T-cell (primary cell): ENCODE measurements at regions not wholly inside any gene's neighbourhood (a gene's known extent, or its start where the extent isn't known, plus 50 kb on each side); places are given as distances from the start of the nearest gene placed in this dataset.

Source experiments
- ATAC-seq, 4 experiments: fragments of 200-7000 bp in 3 of 4; fragments of 150-1000 bp in 1 of 4; cut with Tn5 transposase; replicated peaks in 1 of 4; 1 replicate in 3 of 4; 2 replicates in 1 of 4; pipeline ENCODE4 v1.10.0; 2021; ENCODE audit warnings: moderate library complexity in 3 of 4, mild to moderate bottlenecking in 2 of 4, moderate number of reproducible peaks in 1 of 4
- CTCF ChIA-PET, 2 donors: fragments of 300-600 bp; sonication (Branson Sonifier 250); formaldehyde crosslinking; loops; one replicate each; lab custom pipeline; 2022; ENCODE audit warnings: antibody characterized with exemption in 2 of 2; lab: Charles Lee
- POLR2A ChIA-PET, 2 donors: fragments of 300-600 bp; sonication (Branson Sonifier 250); formaldehyde crosslinking; loops; one replicate each; lab custom pipeline; 2022; ENCODE audit warnings: antibody characterized with exemption in 2 of 2; lab: Charles Lee
- DNase-seq, 35 experiments: peaks; one replicate each; pipeline versions ENCODE4 v3.0.0 to v3.0.0-alpha.2; 2013 to 2023
- H3K27ac ChIP-seq: one replicate; pipeline ENCODE4 v1.5.1; 2013; ENCODE audit warnings: low read length
- H3K27me3 ChIP-seq, 2 experiments: replicated peaks in 1 of 2; 1 replicate in 1 of 2; 2 replicates in 1 of 2; pipeline versions ENCODE4 v1.6.1 to v1.7.0; 2013; ENCODE audit warnings: low read length in 1 of 2, mixed read lengths in 1 of 2; ENCODE audit not compliant: control insufficient read depth in 2 of 2, insufficient read depth in 2 of 2; ENCODE audit errors: extremely low read depth in 1 of 2
- H3K36me3 ChIP-seq, 2 donors: 1 replicate in 1 of 2; 2 replicates in 1 of 2; pipeline versions ENCODE4 v1.6.1 to v1.7.0; 2013; ENCODE audit warnings: low read length in 1 of 2; ENCODE audit not compliant: control insufficient read depth in 2 of 2, insufficient read depth in 1 of 2; ENCODE audit errors: extremely low read depth in 1 of 2
- H3K4me1 ChIP-seq, 2 experiments: 1 replicate in 1 of 2; 2 replicates in 1 of 2; pipeline versions ENCODE4 v1.6.1 to v1.7.0; 2013; ENCODE audit warnings: low read length in 2 of 2, mixed read lengths in 1 of 2; ENCODE audit not compliant: insufficient read depth in 2 of 2, control insufficient read depth in 1 of 2; ENCODE audit errors: extremely low read depth in 1 of 2
- H3K4me3 ChIP-seq, 2 donors: 1 replicate in 1 of 2; 2 replicates in 1 of 2; pipeline versions ENCODE4 v1.5.1 to v1.7.0; 2013; ENCODE audit warnings: mild to moderate bottlenecking in 2 of 2, low read length in 1 of 2, moderate library complexity in 1 of 2; ENCODE audit not compliant: control insufficient read depth in 1 of 2; ENCODE audit errors: extremely low read depth in 1 of 2
- H3K9me3 ChIP-seq: 2 replicates; pipeline ENCODE4 v1.7.0; 2013
- H3K27ac Mint-ChIP-seq, 2 donors: one replicate each; pipeline ENCODE4 v1.8.0; 2020 to 2021; ENCODE audit warnings: mild to moderate bottlenecking in 2 of 2, mixed read lengths in 2 of 2
- H3K27me3 Mint-ChIP-seq, 2 donors: one replicate each; pipeline ENCODE4 v1.8.0; 2021 to 2022; ENCODE audit warnings: mixed read lengths in 2 of 2
- H3K36me3 Mint-ChIP-seq: one replicate; pipeline ENCODE4 v1.8.0; 2021; ENCODE audit warnings: mixed read lengths
- H3K4me1 Mint-ChIP-seq, 3 donors: one replicate each; pipeline ENCODE4 v1.8.0; 2020 to 2022; ENCODE audit warnings: mixed read lengths in 3 of 3, mild to moderate bottlenecking in 1 of 3
- H3K4me3 Mint-ChIP-seq, 3 donors: one replicate each; pipeline ENCODE4 v1.8.0; 2020 to 2022; ENCODE audit warnings: mild to moderate bottlenecking in 3 of 3, mixed read lengths in 3 of 3, moderate library complexity in 3 of 3
- H3K9me3 Mint-ChIP-seq, 3 donors: one replicate each; pipeline ENCODE4 v1.8.0; 2020 to 2022; ENCODE audit warnings: mixed read lengths in 3 of 3
- WGBS: methylation state at CpG from one replicate; pipeline ENCODE4 v1.1.5; 2013; ENCODE audit warnings: missing lambda C conversion rate; ENCODE audit not compliant: insufficient coverage; 5-methylcytosine and 5-hydroxymethylcytosine counted together

DNA sequence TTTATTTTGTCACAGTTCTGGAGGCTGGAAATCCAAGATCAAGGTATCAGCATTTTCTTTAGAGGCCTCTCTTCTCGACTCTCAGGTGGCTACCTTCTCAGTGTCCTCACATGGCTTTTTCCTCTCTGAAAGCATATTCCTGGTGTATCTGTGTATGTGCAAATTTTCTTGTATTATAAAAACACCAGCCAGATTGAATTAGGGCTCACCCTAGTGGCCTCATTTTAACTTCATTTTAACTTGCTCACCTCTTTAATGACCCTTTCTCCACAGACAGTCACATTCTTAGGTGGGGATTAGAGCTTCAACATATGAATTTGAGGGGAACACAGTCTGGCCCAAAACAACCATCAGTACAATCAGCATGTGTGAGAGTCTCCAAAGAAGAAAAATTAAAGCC, 542.4 kb upstream of the FAM241A start:
- Histone ChIP-seq H3K36me3 (no peaks in the 10 kb centered on the region), H3K27ac (no peak overlapping the region), H3K4me1 (no peaks in the 10 kb centered on the region), H3K9me3 (no peaks in the 10 kb centered on the region), H3K27me3 (no peaks in the 10 kb centered on the region), H3K4me3 (no peak overlapping the region)
- POLR2A ChIA-PET, result no interaction called here
- no peaks in the 10 kb centered on the region for H3K9me3 Mint-ChIP-seq
- no peaks in the 10 kb centered on the region for H3K36me3 Mint-ChIP-seq
- ATAC-seq (no peak), DNase-seq (no peak)
- H3K27me3 Mint-ChIP-seq, result no peaks in the 10 kb centered on the region
- no peak overlapping the region for H3K4me3 Mint-ChIP-seq
- WGBS, result no CpG with 5 or more reads among the region's 1 CpG
- no peak overlapping the region for H3K27ac Mint-ChIP-seq
- no peaks in the 10 kb centered on the region for H3K4me1 Mint-ChIP-seq
- CTCF ChIA-PET, result no interaction called here

DNA sequence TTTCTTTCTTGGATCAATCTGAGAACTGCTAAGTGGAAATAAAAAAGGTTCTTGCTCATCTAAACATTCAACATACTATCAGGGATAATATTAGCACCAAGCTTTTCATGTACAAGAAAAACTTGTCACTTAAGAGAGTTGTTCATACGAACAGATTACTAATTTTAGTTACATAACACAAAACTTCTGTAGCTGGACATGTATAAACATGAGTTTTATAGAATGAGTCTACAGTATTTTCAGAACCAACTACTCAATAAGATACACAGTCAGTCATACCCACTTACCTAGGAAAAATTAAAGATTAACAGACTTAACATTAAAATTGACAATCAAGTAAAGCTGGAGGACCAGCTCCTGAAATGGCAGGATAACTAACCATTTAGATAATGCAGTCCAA, 540.1 kb upstream of the FAM241A start:
- Mint-ChIP-seq H3K27me3 (no peaks in the 10 kb centered on the region), H3K4me1 (no peaks in the 10 kb centered on the region), H3K9me3 (no peaks in the 10 kb centered on the region), H3K4me3 (no peak overlapping the region), H3K36me3 (no peaks in the 10 kb centered on the region), H3K27ac (no peak overlapping the region)
- whole genome bisulfite sequencing, result no CpG with 5 or more reads among the region's 1 CpG
- no peak overlapping the region for H3K4me3 ChIP-seq
- no peaks in the 10 kb centered on the region for H3K36me3 ChIP-seq
- no peaks in the 10 kb centered on the region for H3K9me3 ChIP-seq
- H3K27ac ChIP-seq, result no peak overlapping the region
- no peaks in the 10 kb centered on the region for H3K4me1 ChIP-seq
- no peaks in the 10 kb centered on the region for H3K27me3 ChIP-seq
- no peak for DNase-seq
- ChIA-PET POLR2A (interaction anchor here in 1 of 2 donors (0.6 kb wide), 1 partner anchor 20 kb away, joined by 3 read pairs; no protein-coding TSS in a partner anchor), CTCF (no interaction called here)
- no peak for ATAC-seq

- Histone ChIP-seq H3K27me3 (no peaks in the 10 kb centered on the region), H3K4me1 (no peaks in the 10 kb centered on the region), H3K27ac (no peak overlapping the region), H3K36me3 (no peaks in the 10 kb centered on the region), H3K4me3 (no peak overlapping the region), H3K9me3 (no peaks in the 10 kb centered on the region)
- Mint-ChIP-seq H3K9me3 (peaks cover 0 to 6% (median 3%) of the 10 kb centered on the region in 3 donors), H3K4me3 (no peak overlapping the region), H3K27ac (no peak overlapping the region), H3K4me1 (no peaks in the 10 kb centered on the region), H3K27me3 (no peaks in the 10 kb centered on the region), H3K36me3 (no peaks in the 10 kb centered on the region)
- ATAC-seq, result no peak
- ChIA-PET POLR2A (no interaction called here), CTCF (no interaction called here)
- WGBS, result 84% methylated on average over 2 of the region's 5 CpGs
- no peak for DNase-seq
Measured at GRCh38 chr4:111610681-111611080, 534.6 kb upstream of the FAM241A start.

DNA sequence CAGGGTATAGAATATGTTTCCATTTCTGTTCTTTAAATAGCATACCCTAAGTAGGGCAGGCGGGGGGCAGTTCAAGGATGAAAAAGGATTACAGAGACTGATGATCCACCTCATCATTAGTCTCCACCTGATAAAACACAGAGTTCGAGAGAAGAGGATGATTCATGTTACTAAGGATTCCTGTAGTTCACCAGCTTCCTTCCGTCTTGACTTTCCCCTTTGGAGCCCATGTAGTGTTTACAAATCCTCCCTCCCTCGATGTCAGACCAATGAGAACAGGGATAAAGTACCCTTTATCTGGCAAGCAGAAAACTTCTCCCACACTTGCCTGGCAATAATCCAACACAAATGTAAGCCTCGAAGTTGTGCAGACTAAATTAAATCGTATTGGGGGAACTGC, 526.3 kb upstream of the FAM241A start:
- Mint-ChIP-seq H3K36me3 (no peaks in the 10 kb centered on the region), H3K4me3 (no peak overlapping the region), H3K27me3 (no peaks in the 10 kb centered on the region), H3K9me3 (peaks cover under 1 to 11% (median 10%) of the 10 kb centered on the region in 3 donors), H3K4me1 (no peaks in the 10 kb centered on the region), H3K27ac (no peak overlapping the region)
- no peaks in the 10 kb centered on the region for H3K4me1 ChIP-seq
- ATAC-seq, result no peak
- no peaks in the 10 kb centered on the region for H3K36me3 ChIP-seq
- no peaks in the 10 kb centered on the region for H3K27me3 ChIP-seq
- 100% methylated on average over 1 of the region's 6 CpGs for WGBS
- ChIA-PET POLR2A (no interaction called here), CTCF (no interaction called here)
- DNase-seq, result no peak
- no peak overlapping the region for H3K27ac ChIP-seq
- no peaks in the 10 kb centered on the region for H3K9me3 ChIP-seq
- no peak overlapping the region for H3K4me3 ChIP-seq

DNA sequence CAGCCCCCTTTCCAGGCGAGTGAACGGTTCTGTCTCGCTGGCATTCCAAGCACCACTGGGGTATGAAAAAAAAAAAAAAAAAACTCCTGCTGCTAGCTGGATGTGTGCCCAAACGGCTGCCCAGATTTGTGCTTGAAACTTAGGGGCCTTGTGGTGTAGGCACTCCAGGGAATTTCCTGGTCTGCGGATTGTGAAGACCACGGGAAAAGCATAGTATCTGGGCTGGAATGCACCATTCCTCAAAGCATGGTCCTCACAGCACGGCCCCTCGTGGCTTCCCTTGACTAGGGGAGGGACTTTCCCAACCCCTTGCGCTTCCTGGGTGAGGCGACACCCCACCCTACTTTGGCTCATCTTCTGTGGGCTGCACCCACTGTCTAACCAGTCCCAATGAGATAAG, 516.8 kb upstream of the FAM241A start:
- no peaks in the 10 kb centered on the region for H3K27me3 ChIP-seq
- DNase-seq, result no peak
- ATAC-seq, result no peak
- H3K36me3 ChIP-seq, result no peaks in the 10 kb centered on the region
- Mint-ChIP-seq H3K4me3 (no peak overlapping the region), H3K9me3 (peaks cover 9 to 13% (median 13%) of the 10 kb centered on the region in 3 donors), H3K36me3 (no peaks in the 10 kb centered on the region), H3K27me3 (no peaks in the 10 kb centered on the region), H3K4me1 (no peaks in the 10 kb centered on the region), H3K27ac (no peak overlapping the region)
- CTCF ChIA-PET, result no interaction called here
- no peak overlapping the region for H3K4me3 ChIP-seq
- no peaks in the 10 kb centered on the region for H3K4me1 ChIP-seq
- POLR2A ChIA-PET, result no interaction called here
- no peaks in the 10 kb centered on the region for H3K9me3 ChIP-seq
- H3K27ac ChIP-seq, result no peak overlapping the region
- 84% methylated on average over 7 of the region's 10 CpGs for WGBS

DNA sequence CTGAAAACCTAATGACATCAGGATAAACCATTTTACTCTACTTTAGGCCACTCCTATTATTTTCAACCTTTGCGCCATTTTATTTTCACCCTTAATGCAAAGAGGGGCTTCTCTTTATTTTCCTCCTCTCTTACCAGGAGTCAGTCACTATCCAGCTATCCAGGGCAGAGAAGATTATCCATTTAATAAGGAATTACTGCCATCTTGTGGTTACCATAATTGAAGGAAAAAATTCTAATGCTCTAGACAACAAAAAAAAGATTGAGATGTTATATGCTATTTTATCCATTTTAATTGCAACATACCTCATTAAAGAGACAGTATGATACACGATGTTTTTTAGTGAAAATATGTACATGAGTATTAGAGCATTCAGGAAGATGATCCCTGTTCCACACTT, 514.5 kb upstream of the FAM241A start:
- H3K36me3 Mint-ChIP-seq, result no peaks in the 10 kb centered on the region
- no peak for ATAC-seq
- H3K4me1 Mint-ChIP-seq, result no peaks in the 10 kb centered on the region
- CTCF ChIA-PET, result no interaction called here
- Histone ChIP-seq H3K27me3 (no peaks in the 10 kb centered on the region), H3K9me3 (no peaks in the 10 kb centered on the region), H3K4me3 (no peak overlapping the region), H3K27ac (no peak overlapping the region), H3K36me3 (no peaks in the 10 kb centered on the region), H3K4me1 (no peaks in the 10 kb centered on the region)
- no peaks in the 10 kb centered on the region for H3K27me3 Mint-ChIP-seq
- POLR2A ChIA-PET, result no interaction called here
- H3K9me3 Mint-ChIP-seq, result peaks cover 1 to 7% (median 5%) of the 10 kb centered on the region in 3 donors
- no peak for DNase-seq
- WGBS, result no CpG with 5 or more reads among the region's 2 CpGs
- H3K27ac Mint-ChIP-seq, result no peak overlapping the region
- no peak overlapping the region for H3K4me3 Mint-ChIP-seq
